GM12873 (cell line): ENCODE measurements at regions not wholly inside any gene's neighbourhood (a gene's known extent, or its start where the extent isn't known, plus 50 kb on each side); places are given as distances from the start of the nearest gene placed in this dataset.

Experiments used
- TF ChIP-seq, protein P1 (sequence below): IDR thresholded peaks from 2 replicates; pipeline ENCODE4 v1.5.1; 2012; ENCODE audit warnings: low read depth, mild to moderate bottlenecking, moderate library complexity, low read length, control low read depth; ENCODE audit not compliant: insufficient read depth; ENCODE audit errors: missing control alignments

DNA sequence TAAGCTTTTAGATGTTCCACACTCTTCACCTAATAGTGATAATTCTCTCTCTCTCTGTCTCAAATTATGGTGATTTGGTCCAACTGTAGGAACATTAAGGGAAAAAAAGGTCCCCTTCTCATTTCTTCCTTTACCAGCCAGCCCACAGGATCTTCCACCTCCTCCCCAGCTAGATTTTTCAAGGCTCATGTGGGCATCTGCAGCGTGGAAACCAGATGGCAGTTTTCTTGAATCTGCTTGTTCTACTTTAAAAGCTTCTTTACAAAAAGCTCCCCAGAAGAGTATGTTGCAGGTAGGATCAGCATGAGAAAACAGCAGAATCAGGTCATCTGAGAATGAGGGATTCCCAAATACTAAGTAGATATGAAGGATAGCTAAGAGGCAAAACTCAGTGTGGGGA is 208.6 kb upstream of the PFN2 start:
- TF ChIP-seq, protein P1, sequence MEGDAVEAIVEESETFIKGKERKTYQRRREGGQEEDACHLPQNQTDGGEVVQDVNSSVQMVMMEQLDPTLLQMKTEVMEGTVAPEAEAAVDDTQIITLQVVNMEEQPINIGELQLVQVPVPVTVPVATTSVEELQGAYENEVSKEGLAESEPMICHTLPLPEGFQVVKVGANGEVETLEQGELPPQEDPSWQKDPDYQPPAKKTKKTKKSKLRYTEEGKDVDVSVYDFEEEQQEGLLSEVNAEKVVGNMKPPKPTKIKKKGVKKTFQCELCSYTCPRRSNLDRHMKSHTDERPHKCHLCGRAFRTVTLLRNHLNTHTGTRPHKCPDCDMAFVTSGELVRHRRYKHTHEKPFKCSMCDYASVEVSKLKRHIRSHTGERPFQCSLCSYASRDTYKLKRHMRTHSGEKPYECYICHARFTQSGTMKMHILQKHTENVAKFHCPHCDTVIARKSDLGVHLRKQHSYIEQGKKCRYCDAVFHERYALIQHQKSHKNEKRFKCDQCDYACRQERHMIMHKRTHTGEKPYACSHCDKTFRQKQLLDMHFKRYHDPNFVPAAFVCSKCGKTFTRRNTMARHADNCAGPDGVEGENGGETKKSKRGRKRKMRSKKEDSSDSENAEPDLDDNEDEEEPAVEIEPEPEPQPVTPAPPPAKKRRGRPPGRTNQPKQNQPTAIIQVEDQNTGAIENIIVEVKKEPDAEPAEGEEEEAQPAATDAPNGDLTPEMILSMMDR, result no peak

DNA sequence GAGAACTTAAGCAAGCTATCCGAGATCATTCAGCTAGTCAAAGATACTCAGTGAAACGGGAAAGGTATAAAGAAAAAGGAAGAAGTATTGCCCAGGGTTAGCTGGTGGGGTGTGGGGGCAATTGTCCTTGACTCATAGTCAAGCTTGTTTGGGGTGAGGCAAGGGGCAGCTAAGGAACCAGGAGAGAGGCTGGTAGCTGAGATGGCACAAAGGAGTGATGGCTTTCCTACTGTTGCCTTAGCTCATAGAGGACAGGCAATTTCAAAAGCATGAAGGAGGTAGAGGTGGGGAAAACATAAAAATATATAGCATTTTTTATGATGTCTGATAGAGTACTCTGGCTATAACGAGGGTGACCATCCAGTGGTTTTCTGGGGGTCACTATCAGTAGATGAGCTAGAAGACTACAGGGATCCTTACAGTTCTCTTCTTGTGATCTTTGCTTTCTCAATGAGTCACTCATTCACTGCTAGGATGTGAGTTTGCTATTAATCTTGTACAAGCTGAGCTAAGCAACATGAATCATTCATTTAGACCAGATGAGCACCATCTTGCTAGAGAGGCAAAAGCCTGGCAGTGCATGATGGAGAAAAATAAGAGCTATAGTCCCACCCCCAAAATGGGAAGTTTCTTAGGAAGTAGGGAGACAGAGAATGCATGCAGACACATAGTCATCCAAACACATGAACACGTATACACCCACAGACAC is 207.1 kb upstream of the PFN2 start:
- TF ChIP-seq, protein P1, result no peak

DNA sequence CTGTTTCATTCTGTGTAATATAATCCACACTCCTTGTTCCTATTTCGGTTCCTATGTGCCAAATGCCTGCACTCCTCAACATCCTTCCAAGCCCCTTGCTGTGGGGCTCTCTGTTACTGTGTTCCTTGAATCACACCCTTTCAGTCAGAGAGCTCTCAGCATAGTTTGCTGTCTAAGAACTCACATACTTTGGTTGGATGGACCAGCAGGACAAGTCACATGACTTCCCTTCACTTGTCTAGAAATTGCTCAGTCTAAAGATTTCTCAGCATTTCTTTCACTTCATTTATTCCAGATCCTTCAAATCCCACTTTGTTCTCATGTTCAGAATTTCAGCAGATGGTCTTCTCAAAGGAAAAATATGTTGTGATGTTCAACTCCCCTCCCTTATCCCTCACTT is 203.5 kb upstream of the PFN2 start:
- TF ChIP-seq, protein P1, result no peak

DNA sequence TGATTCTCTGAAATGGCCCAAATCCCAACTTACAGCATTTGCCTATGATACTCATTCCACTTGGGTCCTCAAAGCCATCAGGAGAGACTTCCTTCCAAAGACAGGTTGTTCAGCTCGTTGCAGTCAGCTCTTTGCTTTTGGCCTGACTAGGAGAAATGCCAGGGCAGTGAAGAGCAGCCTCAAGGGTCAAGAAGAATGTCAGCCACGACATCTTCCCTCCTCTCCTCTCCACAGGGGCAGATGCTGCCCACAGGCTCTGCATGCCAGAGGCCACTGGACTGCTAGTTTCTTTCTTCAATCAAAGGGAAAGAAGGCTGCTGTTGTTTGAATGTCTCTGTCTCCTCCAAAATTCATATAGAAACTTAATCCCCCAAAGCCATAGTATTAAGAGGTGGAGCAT is 201.7 kb upstream of the PFN2 start:
- TF ChIP-seq, protein P1, result no peak

DNA sequence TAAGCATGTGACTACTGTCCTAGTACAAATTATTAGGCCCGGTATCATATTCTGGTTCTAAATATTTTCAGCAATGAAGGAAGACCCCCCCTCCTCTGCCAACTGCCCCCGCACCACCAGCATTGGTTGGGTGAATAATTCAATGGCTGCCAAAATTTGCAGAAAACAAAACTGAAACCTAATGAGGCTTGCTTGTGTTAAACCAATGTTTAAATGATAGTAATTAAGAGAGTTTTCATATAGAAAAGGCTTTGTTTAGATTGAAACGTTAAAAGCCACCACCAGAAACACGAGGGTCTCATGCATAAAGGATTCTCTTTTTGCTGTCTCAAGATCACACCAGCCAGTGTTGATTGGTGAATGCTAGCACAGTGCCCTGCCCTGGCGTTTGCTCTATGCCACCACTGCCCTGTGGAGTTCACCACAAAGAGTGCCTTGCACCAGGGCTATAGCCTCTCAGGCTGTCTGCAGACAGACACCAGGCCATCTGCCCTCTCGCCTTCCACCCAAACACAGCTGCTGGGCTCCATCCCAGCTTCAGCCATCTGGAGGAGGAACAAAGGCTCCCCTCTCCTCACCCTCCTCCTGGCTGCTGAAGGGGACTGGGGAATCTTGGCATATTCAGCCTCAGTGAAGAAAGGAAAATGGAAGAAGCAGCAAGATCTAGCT is 200.3 kb upstream of the PFN2 start:
- TF ChIP-seq, protein P1, result no peak

DNA sequence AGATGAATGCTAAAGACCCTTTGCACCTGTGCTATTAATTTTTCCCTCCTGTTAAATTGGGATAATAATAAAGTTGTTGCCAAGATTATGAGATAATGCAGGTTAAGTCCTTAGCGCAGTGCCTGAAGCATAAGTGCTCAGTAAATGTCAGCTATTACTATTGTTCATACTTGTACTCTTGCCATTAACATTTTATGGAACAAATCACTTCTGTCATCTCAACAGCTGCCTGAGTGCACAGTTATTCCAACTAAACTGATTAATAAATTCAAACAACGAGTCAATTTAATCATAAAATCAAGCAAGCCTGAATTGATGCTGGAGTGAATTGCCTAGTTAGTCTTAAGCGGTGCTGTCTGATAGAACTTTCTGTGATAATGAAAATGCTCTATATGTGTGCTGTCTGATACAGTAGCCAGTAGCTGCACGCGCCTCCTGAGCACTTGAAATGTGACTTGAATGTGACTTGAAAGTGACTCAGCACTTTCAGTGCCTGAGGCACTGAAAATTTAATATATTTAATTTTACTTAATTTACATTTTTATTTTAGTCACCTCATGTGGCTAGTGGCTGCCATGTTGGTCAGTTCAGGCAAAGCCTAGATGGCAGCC is 198.7 kb upstream of the PFN2 start:
- TF ChIP-seq, protein P1, result no peak

DNA sequence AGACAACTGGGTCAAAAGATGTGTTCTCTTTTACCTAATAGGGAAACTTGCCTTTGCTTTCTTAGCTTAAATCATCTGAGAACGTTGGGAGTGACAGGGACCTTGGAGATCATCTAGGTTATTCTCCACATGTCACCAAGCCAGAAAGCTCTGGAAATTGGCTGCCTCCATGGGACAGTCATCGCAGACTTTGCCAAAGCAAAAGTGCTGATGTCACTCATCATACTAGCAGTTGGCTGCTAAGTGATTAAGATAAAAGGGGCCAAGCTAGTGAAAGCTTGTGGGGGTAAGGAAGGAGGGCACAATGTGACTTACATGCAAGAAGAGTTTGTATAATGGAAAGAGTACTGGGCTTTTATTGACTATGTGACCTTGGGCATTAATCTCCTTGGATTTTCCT is 198.0 kb upstream of the PFN2 start:
- TF ChIP-seq, protein P1, result no peak
